ENCODE measurements at regions not wholly inside any gene's neighbourhood (a gene's known extent, or its start where the extent isn't known, plus 50 kb on each side); places are given as distances from the start of the nearest gene placed in this dataset.

DNA sequence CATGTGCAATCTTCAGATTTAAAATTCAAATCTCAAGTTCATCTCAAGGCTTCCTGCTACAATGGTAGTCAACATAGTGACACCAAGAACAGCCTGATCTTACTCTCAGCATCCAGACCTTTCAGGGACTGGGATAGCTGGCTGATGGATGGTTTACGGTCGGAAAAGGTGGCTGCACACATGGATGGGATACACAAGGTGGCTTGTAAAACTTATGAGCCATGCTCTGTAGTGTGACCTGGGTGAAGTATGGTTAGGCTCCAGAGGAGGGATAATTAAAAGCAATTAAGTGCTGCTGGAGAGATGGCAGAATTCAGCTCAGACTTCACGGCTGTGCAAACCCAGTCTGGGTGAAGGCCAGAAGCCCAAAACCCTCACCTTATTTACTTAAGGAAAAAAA is 379.5 kb downstream of the NFIB start:
- no peak overlapping the region for H3K4me2 ChIP-seq (ENCODE audit: low read depth, low read length)
- no peak overlapping the region for H2AFZ ChIP-seq (ENCODE audit: low read length)
- CTCF ChIA-PET (ENCODE audit: low intra/inter-chr PET ratio, low total read pairs), result no interaction called here
- H3K27ac ChIP-seq (ENCODE audit: extremely low read length, insufficient read depth, low read length), result no peak overlapping the region
- WGBS (ENCODE audit: low lambda C conversion rate), result 36% methylated on average over 3 of the region's 3 CpGs
- no peaks in the 10 kb centered on the region for H3K4me1 ChIP-seq (ENCODE audit: insufficient read depth, low read length)
- FAIRE-seq, result no peak
- POLR2A ChIA-PET, result no interaction called here
- no peak for TF ChIP-seq ZNF780A (CRISPR knock-in tag; IDR thresholded peaks at IDR 0.05)
- no peak for TF ChIP-seq ZNF446 (CRISPR knock-in tag; IDR thresholded peaks at IDR 0.05)
- TF ChIP-seq XRCC5 (optimal IDR thresholded peaks at IDR 0.05; ENCODE audit: low read length), result no peak
- TF ChIP-seq ZNF678 (CRISPR knock-in tag; IDR thresholded peaks at IDR 0.05), result no peak
- no peak for TF ChIP-seq ZKSCAN8 (CRISPR knock-in tag; IDR thresholded peaks at IDR 0.05; ENCODE audit: borderline replicate concordance)
- TF ChIP-seq, protein P1, sequence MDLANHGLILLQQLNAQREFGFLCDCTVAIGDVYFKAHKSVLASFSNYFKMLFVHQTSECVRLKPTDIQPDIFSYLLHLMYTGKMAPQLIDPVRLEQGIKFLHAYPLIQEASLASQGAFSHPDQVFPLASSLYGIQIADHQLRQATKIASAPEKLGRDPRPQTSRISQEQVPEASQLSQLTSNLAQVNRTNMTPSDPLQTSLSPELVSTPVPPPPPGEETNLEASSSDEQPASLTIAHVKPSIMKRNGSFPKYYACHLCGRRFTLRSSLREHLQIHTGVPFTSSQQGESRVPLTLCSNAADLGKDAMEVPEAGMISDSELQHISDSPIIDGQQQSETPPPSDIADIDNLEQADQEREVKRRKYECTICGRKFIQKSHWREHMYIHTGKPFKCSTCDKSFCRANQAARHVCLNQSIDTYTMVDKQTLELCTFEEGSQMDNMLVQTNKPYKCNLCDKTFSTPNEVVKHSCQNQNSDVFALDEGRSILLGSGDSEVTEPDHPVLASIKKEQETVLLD (CRISPR knock-in tag; IDR thresholded peaks at IDR 0.05; ENCODE audit: low read depth), result no peak
- TF ChIP-seq TMF1 (CRISPR knock-in tag; IDR thresholded peaks at IDR 0.05; ENCODE audit: low read depth), result no peak
- TF ChIP-seq ZNF101 (CRISPR knock-in tag; IDR thresholded peaks at IDR 0.05; ENCODE audit: borderline replicate concordance, low read depth), result no peak
- TF ChIP-seq, protein P2, sequence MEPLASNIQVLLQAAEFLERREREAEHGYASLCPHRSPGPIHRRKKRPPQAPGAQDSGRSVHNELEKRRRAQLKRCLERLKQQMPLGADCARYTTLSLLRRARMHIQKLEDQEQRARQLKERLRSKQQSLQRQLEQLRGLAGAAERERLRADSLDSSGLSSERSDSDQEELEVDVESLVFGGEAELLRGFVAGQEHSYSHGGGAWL (CRISPR knock-in tag; IDR thresholded peaks at IDR 0.05), result no peak
- TF ChIP-seq POLR2AphosphoS5 (IDR thresholded peaks at IDR 0.05; ENCODE audit: low read depth, low read length), result no peak
- TF ChIP-seq TOE1 (CRISPR knock-in tag; IDR thresholded peaks at IDR 0.05), result no peak
- TF ChIP-seq, protein P3, sequence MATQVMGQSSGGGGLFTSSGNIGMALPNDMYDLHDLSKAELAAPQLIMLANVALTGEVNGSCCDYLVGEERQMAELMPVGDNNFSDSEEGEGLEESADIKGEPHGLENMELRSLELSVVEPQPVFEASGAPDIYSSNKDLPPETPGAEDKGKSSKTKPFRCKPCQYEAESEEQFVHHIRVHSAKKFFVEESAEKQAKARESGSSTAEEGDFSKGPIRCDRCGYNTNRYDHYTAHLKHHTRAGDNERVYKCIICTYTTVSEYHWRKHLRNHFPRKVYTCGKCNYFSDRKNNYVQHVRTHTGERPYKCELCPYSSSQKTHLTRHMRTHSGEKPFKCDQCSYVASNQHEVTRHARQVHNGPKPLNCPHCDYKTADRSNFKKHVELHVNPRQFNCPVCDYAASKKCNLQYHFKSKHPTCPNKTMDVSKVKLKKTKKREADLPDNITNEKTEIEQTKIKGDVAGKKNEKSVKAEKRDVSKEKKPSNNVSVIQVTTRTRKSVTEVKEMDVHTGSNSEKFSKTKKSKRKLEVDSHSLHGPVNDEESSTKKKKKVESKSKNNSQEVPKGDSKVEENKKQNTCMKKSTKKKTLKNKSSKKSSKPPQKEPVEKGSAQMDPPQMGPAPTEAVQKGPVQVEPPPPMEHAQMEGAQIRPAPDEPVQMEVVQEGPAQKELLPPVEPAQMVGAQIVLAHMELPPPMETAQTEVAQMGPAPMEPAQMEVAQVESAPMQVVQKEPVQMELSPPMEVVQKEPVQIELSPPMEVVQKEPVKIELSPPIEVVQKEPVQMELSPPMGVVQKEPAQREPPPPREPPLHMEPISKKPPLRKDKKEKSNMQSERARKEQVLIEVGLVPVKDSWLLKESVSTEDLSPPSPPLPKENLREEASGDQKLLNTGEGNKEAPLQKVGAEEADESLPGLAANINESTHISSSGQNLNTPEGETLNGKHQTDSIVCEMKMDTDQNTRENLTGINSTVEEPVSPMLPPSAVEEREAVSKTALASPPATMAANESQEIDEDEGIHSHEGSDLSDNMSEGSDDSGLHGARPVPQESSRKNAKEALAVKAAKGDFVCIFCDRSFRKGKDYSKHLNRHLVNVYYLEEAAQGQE (IDR thresholded peaks at IDR 0.05; ENCODE audit: borderline replicate concordance in 1 of 2, low read depth in 1 of 2, low read length in 2 of 2), result no peak
- no peak for TF ChIP-seq GATAD1 (CRISPR knock-in tag; IDR thresholded peaks at IDR 0.05)
- TF ChIP-seq EP300 (IDR thresholded peaks at IDR 0.05; ENCODE audit: low read depth in 2 of 2, low read length in 2 of 2), result no peak
- TF ChIP-seq EP300 (CRISPR knock-in tag; IDR thresholded peaks at IDR 0.05; ENCODE audit: borderline replicate concordance), result no peak
- no peak for TF ChIP-seq ZNF83 (CRISPR knock-in tag; IDR thresholded peaks at IDR 0.05; ENCODE audit: borderline replicate concordance)
- TF ChIP-seq MED13 (CRISPR knock-in tag; IDR thresholded peaks at IDR 0.05), result no peak
- no peak for TF ChIP-seq ZNF263 (CRISPR knock-in tag; IDR thresholded peaks at IDR 0.05)
- TF ChIP-seq CREB1 (IDR thresholded peaks at IDR 0.05), result no peak
- no peak for TF ChIP-seq CREB1 (CRISPR knock-in tag; IDR thresholded peaks at IDR 0.05)
- TF ChIP-seq MTA3 (CRISPR knock-in tag; IDR thresholded peaks at IDR 0.05), result no peak
- H3K4me3 ChIP-seq (replicated peaks in 1 of 3; ENCODE audit: insufficient read depth in 1 of 3, low read depth in 2 of 3, low read length in 3 of 3), result no peak overlapping the region
- H3K27me3 ChIP-seq (ENCODE audit: control insufficient read depth in 1 of 2, insufficient read depth in 2 of 2, low read length in 2 of 2), result no peaks in the 10 kb centered on the region
- no peak for ATAC-seq
- H3K79me2 ChIP-seq (ENCODE audit: insufficient read depth, low read length), result no peaks in the 10 kb centered on the region
- no peaks in the 10 kb centered on the region for H3K36me3 ChIP-seq (replicated peaks in 1 of 2; ENCODE audit: control insufficient read depth in 1 of 2, insufficient read depth in 2 of 2, low read length in 2 of 2)
- no peak overlapping the region for H3K9ac ChIP-seq (ENCODE audit: insufficient read depth, low read depth, low read length)
- intact Hi-C loops (cut with micrococcal nuclease; ENCODE audit: unreplicated experiment) (no loop called here), in situ Hi-C loops (cut with HindIII; ENCODE audit: extremely low pct_ligation_motif_present, low pct_unique_long_range_greater_than_20kb) (no loop called here)
- DNase-seq (ENCODE audit: low spot score), result no peak
- no TSS peak for BruUV-seq (replicated peaks)
- no peaks in the 10 kb centered on the region for H3K9me3 ChIP-seq (ENCODE audit: low read length)
- H4K20me1 ChIP-seq (ENCODE audit: insufficient read depth, low read length), result no peaks in the 10 kb centered on the region
